Fibroblast of lung (primary cell): ENCODE measurements at regions not wholly inside any gene's neighbourhood (a gene's known extent, or its start where the extent isn't known, plus 50 kb on each side); places are given as distances from the start of the nearest gene placed in this dataset.
A peak's percentile ranks its signal among the peaks of the same experiment; 100 is the strongest.

Experiments used
- DNase-seq, 2 donors: peaks; one replicate each; pipeline versions ENCODE4 v3.0.0 to v3.0.0-alpha.2; 2010; ENCODE audit warnings: low read depth in 2 of 2
- H2AFZ ChIP-seq: 2 replicates; pipeline ENCODE4 v1.5.1; 2012; ENCODE audit warnings: low read length, control low read depth, inconsistent platforms
- H3K27ac ChIP-seq: 2 replicates; pipeline ENCODE4 v1.5.1; 2011; ENCODE audit warnings: low read length, control low read depth; ENCODE audit not compliant: insufficient read depth
- H3K27me3 ChIP-seq: 2 replicates; pipeline ENCODE4 v1.5.1; 2011; ENCODE audit warnings: mild to moderate bottlenecking, low read length; ENCODE audit not compliant: control insufficient read depth, insufficient read depth
- H3K36me3 ChIP-seq: 2 replicates; pipeline ENCODE4 v1.5.1; 2011; ENCODE audit warnings: low read length; ENCODE audit not compliant: control insufficient read depth, insufficient read depth
- H3K4me1 ChIP-seq: 2 replicates; pipeline ENCODE4 v1.5.1; 2011; ENCODE audit warnings: low read length; ENCODE audit not compliant: control insufficient read depth, insufficient read depth; ENCODE audit errors: extremely low read depth
- H3K4me2 ChIP-seq: 2 replicates; pipeline ENCODE4 v1.5.1; 2011; ENCODE audit warnings: low read length, control low read depth; ENCODE audit not compliant: insufficient read depth; ENCODE audit errors: extremely low read depth
- H3K4me3 ChIP-seq, 4 experiments: fragments of 200-600 bp in 1 of 4; sonication (generic) in 1 of 4; replicated peaks in 1 of 4; 2 replicates each; pipeline ENCODE4 v1.5.1; 2011 to 2016; ENCODE audit warnings: low read length in 4 of 4, low read depth in 3 of 4, mild to moderate bottlenecking in 3 of 4, control low read depth in 2 of 4, inconsistent platforms in 1 of 4, mixed read lengths in 1 of 4; ENCODE audit not compliant: insufficient read depth in 1 of 4; ENCODE audit errors: control extremely low read depth in 1 of 4
- H3K79me2 ChIP-seq: 2 replicates; pipeline ENCODE4 v1.5.1; 2012; ENCODE audit warnings: mild to moderate bottlenecking, low read length, inconsistent platforms; ENCODE audit not compliant: control insufficient read depth, insufficient read depth
- H3K9ac ChIP-seq: 2 replicates; pipeline ENCODE4 v1.5.1; 2011; ENCODE audit warnings: mild to moderate bottlenecking, low read length, control low read depth; ENCODE audit not compliant: insufficient read depth
- H3K9me3 ChIP-seq: 2 replicates; pipeline ENCODE4 v1.5.1; 2012; ENCODE audit warnings: low read depth, low read length; ENCODE audit not compliant: control insufficient read depth, insufficient read depth
- H4K20me1 ChIP-seq: 2 replicates; pipeline ENCODE4 v1.5.1; 2011; ENCODE audit warnings: low read length; ENCODE audit not compliant: control insufficient read depth, insufficient read depth; ENCODE audit errors: extremely low read depth
- EZH2 ChIP-seq: IDR thresholded peaks from 2 replicates; pipeline ENCODE4 v1.5.1; 2012; ENCODE audit warnings: low read length, control low read depth, mild to moderate bottlenecking; ENCODE audit errors: missing control alignments
- TF ChIP-seq, protein P1 (sequence below), 2 donors: IDR thresholded peaks in 1 of 2; conservative IDR thresholded peaks in 1 of 2; 1 replicate in 1 of 2; 2 replicates in 1 of 2; pipeline ENCODE4 v1.5.1; 2011 to 2012; ENCODE audit warnings: low read length in 2 of 2, control low read depth in 1 of 2, inconsistent platforms in 1 of 2, low read depth in 1 of 2, mild to moderate bottlenecking in 1 of 2

GRCh38 chr11:130804306-130805076 is 111.8 kb downstream of the SNX19 start:
- Histone ChIP-seq H3K4me3 (no peak overlapping the region), H3K27ac (no peak overlapping the region), H3K4me1 (peaks cover 3% of the 10 kb centered on the region), H3K9me3 (no peaks in the 10 kb centered on the region), H2AFZ (no peak overlapping the region), H4K20me1 (no peaks in the 10 kb centered on the region), H3K4me2 (no peak overlapping the region), H3K9ac (no peak overlapping the region), H3K79me2 (no peaks in the 10 kb centered on the region), H3K27me3 (no peaks in the 10 kb centered on the region), H3K36me3 (no peaks in the 10 kb centered on the region)
- DNase-seq, result no peak
- TF ChIP-seq, protein P1, sequence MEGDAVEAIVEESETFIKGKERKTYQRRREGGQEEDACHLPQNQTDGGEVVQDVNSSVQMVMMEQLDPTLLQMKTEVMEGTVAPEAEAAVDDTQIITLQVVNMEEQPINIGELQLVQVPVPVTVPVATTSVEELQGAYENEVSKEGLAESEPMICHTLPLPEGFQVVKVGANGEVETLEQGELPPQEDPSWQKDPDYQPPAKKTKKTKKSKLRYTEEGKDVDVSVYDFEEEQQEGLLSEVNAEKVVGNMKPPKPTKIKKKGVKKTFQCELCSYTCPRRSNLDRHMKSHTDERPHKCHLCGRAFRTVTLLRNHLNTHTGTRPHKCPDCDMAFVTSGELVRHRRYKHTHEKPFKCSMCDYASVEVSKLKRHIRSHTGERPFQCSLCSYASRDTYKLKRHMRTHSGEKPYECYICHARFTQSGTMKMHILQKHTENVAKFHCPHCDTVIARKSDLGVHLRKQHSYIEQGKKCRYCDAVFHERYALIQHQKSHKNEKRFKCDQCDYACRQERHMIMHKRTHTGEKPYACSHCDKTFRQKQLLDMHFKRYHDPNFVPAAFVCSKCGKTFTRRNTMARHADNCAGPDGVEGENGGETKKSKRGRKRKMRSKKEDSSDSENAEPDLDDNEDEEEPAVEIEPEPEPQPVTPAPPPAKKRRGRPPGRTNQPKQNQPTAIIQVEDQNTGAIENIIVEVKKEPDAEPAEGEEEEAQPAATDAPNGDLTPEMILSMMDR (conservative IDR thresholded peaks at IDR 0.05 in 1 of 2, IDR thresholded peaks at IDR 0.05 in 1 of 2; ENCODE audit: low read depth in 1 of 2, low read length in 2 of 2), result no peak
- TF ChIP-seq EZH2, result no peak

DNA sequence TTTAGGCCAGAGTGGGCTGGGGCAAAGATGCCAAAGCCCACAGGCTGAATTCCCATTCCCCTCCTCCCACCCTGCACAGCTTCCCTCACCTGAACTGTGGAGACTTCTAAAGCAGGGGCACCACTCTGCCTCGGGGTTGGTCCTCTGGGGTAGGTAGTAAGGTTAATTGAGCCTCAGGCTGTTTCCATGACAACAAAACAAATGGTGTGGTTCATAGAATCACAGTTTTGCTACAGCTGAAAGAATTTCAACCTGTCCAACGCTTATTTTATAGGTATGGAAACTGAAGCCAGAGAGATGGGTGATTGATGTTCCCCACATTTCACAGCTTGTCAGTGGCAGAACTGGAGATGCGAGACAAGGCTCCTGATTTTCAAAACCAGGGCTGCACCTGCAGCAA is 109.5 kb downstream of the SNX19 start:
- no peak overlapping the region for H3K27ac ChIP-seq
- no peaks in the 10 kb centered on the region for H3K9me3 ChIP-seq
- no peak overlapping the region for H3K4me2 ChIP-seq
- peaks cover 2% of the 10 kb centered on the region for H3K4me1 ChIP-seq
- H3K4me3 ChIP-seq, result no peak overlapping the region
- no peak overlapping the region for H3K9ac ChIP-seq
- no peaks in the 10 kb centered on the region for H3K36me3 ChIP-seq
- no peaks in the 10 kb centered on the region for H3K79me2 ChIP-seq
- no peak for DNase-seq
- no peaks in the 10 kb centered on the region for H4K20me1 ChIP-seq
- no peak overlapping the region for H2AFZ ChIP-seq
- TF ChIP-seq EZH2, result no peak
- TF ChIP-seq, protein P1 (conservative IDR thresholded peaks at IDR 0.05 in 1 of 2, IDR thresholded peaks at IDR 0.05 in 1 of 2; ENCODE audit: low read depth in 1 of 2, low read length in 2 of 2), result no peak
- H3K27me3 ChIP-seq, result no peaks in the 10 kb centered on the region

DNA sequence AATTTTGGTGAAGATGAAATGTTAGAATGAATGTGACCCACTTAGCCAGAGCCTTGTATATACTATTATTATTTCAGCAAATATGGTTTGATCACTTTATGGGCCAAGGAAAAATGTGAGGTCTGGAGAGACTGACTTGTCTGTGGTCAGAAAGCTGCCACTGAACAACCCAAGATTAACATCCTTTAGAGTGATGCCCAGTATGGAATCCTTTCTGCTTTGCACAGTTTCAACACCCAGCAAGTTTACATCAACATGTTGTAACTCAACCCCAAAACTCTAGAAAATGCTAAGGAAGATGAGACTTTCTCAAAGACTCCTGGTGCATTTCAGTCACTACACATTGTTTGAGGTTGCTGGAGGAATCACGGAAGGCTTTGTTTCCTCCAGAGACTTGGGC is 107.7 kb downstream of the SNX19 start:
- DNase-seq, result peak in 1 of 2 donors; percentile 48
- Histone ChIP-seq H3K4me2 (no peak overlapping the region), H3K4me1 (peaks cover 2% of the 10 kb centered on the region), H3K9me3 (no peaks in the 10 kb centered on the region), H3K27me3 (no peaks in the 10 kb centered on the region), H3K79me2 (no peaks in the 10 kb centered on the region), H3K4me3 (no peak overlapping the region), H3K27ac (no peak overlapping the region), H3K36me3 (no peaks in the 10 kb centered on the region), H2AFZ (no peak overlapping the region), H3K9ac (no peak overlapping the region), H4K20me1 (no peaks in the 10 kb centered on the region)
- no peak for TF ChIP-seq EZH2
